Heart right ventricle (tissue), 16 donors: ENCODE measurements at regions not wholly inside any gene's neighbourhood (a gene's known extent, or its start where the extent isn't known, plus 50 kb on each side); places are given as distances from the start of the nearest gene placed in this dataset.
"Not testable (repeated sequence)": the region's sequence is repeated elsewhere in the genome, so short reads cannot be mapped to it uniquely, and the experiment has no call there.

Source experiments
- ATAC-seq, 8 donors: fragments of 200-7000 bp; cut with Tn5 transposase; one replicate each; pipeline ENCODE4 v1.9.1; 2020; ENCODE audit warnings: mild to moderate bottlenecking in 8 of 8, moderate library complexity in 8 of 8, moderate number of reproducible peaks in 1 of 8
- DNase-seq, 2 donors: peaks; one replicate each; pipeline ENCODE4 v3.0.0-alpha.2; 2020
- H3K27ac ChIP-seq, 10 donors: fragments of 200-600 bp; sonication (generic) in 2 of 10; one replicate each; pipeline versions ENCODE4 v1.5.0 to v1.8.0; 2020 to 2022; ENCODE audit warnings: mild to moderate bottlenecking in 3 of 10
- H3K27me3 ChIP-seq, 7 donors: fragments of 200-600 bp; one replicate each; pipeline ENCODE4 v1.8.0; 2021 to 2022; ENCODE audit warnings: mild to moderate bottlenecking in 2 of 7
- H3K36me3 ChIP-seq, 9 donors: fragments of 200-600 bp; sonication (generic) in 1 of 9; one replicate each; pipeline versions ENCODE4 v1.5.0 to v1.8.0; 2020 to 2022; ENCODE audit warnings: mild to moderate bottlenecking in 2 of 9
- H3K4me1 ChIP-seq, 9 donors: fragments of 200-600 bp; sonication (generic) in 1 of 9; one replicate each; pipeline versions ENCODE4 v1.5.0 to v1.8.0; 2020 to 2022; ENCODE audit warnings: mild to moderate bottlenecking in 4 of 9
- H3K4me3 ChIP-seq, 10 donors: fragments of 200-600 bp; sonication (generic) in 2 of 10; one replicate each; pipeline versions ENCODE4 v1.5.0 to v1.8.0; 2020 to 2022; ENCODE audit warnings: mild to moderate bottlenecking in 7 of 10, moderate library complexity in 2 of 10
- H3K9me3 ChIP-seq, 11 donors: fragments of 200-600 bp in 10 of 11; sonication (generic) in 2 of 11; one replicate each; pipeline versions ENCODE4 v1.5.0 to v1.8.0; 2013 to 2022; ENCODE audit warnings: mild to moderate bottlenecking in 2 of 11, control low read depth in 1 of 11, moderate library complexity in 1 of 11
- WGBS, 2 donors: extraction: QIAGEN DNeasy Blood & Tissue Kit; methylation state at CpG; one replicate each; pipeline ENCODE4 v1.1.7; 2013; ENCODE audit warnings: inconsistent platforms in 1 of 2; 5-methylcytosine and 5-hydroxymethylcytosine counted together
- intact Hi-C, 10 donors: fragments of 100-400 bp; cut with DNase I; formaldehyde crosslinking; loops; one replicate each; pipeline versions ENCODE4 v1.11.1 to v1.14.2; 2022
- TF ChIP-seq, protein P1 (sequence below), 9 donors: fragments of 200-600 bp; sonication (generic) in 2 of 9; IDR thresholded peaks; one replicate each; pipeline versions ENCODE4 v1.5.0 to v1.8.0; 2021 to 2022; ENCODE audit warnings: antibody characterized with exemption in 9 of 9, mild to moderate bottlenecking in 5 of 9, moderate library complexity in 1 of 9
- donor health status: Arrhythmogenic right ventricular cardiomyopathy.
- donor health status: ischemic (EF 13 %, LVEDD 7.1; RV severe dilation, severe dysfunction).
- donor health status: healthy with polysubstance abuse.
- donor health status: DM: no; HTN: yes; CAD: no.
- donor health status: DM: no; HTN: no; CAD: no.
- donor health status: ischemic (EF 25% LVEDD 6.9; RV normal size, moderate dysfunction).
- donor health status: ischemic (EF 25% LVEDD 5.7; RV mildly dilated, moderate dysfunction).
- donor health status: healthy.
- donor health status: DM: yes; HTN: yes; CAD: no.
- donor health status: Ischemic cardiomyopathy.
- donor health status: ischemic (EF 35%, LVEDD 5.7; RV mildly dilated, moderate dysfunction).
- donor health status: nonischemic (EF 11% LVEDD 7.7; RV severe dilation, severe dysfunction).
- donor health status: DM: yes; HTN: yes; CAD: no.
- donor health status: PGD.
- donor health status: ischemic (EF 29% LVEDD 5.4; RV normal size, mild dysfunction).
- donor health status: nonischemic (EF 23%, LVEDD 6.1; RV moderate dilation, normal function).

DNA sequence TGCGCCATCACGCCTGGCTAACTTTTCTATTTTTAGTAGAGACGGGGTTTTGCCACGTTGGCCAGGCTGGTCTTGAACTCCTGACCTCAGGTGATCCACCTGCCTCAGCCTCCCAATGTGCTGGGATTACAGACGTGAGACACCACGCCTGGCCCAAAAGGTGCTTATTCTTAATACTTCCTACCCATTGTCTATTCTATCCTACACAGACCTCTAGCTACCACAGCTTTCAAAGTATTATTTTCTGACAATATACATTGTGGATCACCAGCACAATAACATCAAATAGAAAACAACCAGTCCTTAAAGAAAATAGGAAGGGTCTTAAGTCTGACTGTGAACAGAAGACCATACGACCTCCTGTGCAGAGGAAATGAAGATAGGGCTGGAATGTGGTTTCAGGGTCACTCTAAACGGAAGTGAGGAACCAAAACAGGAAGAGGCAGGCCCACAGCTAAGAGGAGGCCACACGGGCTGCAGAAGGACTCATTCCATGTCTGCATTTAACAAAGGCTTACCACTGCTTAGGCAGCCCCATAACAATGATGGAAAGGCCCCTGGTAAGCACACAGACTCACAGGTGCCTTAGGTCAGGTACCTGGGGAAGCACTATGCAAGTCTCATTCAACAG is 115.2 kb downstream of the ZFAND4 start:
- Histone ChIP-seq H3K36me3 (peaks cover 0 to 8% (median 0%) of the 10 kb centered on the region in 9 donors), H3K27me3 (no peaks in the 10 kb centered on the region), H3K4me1 (peaks cover 0 to 31% (median 12%) of the 10 kb centered on the region in 9 donors), H3K9me3 (no peaks in the 10 kb centered on the region), H3K4me3 (no peak overlapping the region), H3K27ac (peak overlapping the region in 2 of 10 donors; percentile 35 to 56)
- DNase-seq (no peak), ATAC-seq (peak in 4 of 8 donors; percentile 29 to 66 (median 46))
- TF ChIP-seq, protein P1, sequence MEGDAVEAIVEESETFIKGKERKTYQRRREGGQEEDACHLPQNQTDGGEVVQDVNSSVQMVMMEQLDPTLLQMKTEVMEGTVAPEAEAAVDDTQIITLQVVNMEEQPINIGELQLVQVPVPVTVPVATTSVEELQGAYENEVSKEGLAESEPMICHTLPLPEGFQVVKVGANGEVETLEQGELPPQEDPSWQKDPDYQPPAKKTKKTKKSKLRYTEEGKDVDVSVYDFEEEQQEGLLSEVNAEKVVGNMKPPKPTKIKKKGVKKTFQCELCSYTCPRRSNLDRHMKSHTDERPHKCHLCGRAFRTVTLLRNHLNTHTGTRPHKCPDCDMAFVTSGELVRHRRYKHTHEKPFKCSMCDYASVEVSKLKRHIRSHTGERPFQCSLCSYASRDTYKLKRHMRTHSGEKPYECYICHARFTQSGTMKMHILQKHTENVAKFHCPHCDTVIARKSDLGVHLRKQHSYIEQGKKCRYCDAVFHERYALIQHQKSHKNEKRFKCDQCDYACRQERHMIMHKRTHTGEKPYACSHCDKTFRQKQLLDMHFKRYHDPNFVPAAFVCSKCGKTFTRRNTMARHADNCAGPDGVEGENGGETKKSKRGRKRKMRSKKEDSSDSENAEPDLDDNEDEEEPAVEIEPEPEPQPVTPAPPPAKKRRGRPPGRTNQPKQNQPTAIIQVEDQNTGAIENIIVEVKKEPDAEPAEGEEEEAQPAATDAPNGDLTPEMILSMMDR (IDR thresholded peaks at IDR 0.05): no peak
- 63 to 73% methylated on average over 9 of the region's 9 CpGs for WGBS, 2 donors
- intact Hi-C loops: loop anchor here in 1 of 10 donors (10.0 kb wide), 1 partner anchor 53 kb away; no protein-coding TSS in a partner anchor

DNA sequence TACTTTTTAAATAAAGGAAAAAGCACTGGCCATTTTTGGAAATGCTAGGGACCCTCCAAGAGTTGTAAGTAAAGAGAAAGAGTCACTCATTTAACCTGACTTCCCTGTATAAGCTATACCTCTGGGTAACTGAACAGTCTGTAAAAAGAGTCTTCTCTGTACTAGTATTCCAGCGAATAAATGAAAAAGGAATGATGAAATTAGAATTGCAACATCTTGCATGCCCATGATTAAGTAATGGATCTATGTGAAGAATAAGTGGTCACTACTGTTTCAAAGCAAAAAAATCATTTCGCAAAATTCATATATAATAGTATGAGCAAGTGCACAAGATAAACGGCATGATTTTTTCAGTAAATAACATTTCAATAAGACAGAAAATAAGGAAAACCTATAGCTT is 116.8 kb downstream of the ZFAND4 start:
- intact Hi-C loops: loop anchor here in 1 of 10 donors (10.0 kb wide), 1 partner anchor 51 kb away; no protein-coding TSS in a partner anchor
- TF ChIP-seq, protein P1 (IDR thresholded peaks at IDR 0.05): no peak
- H3K4me1 ChIP-seq: peaks cover 0 to 31% (median 12%) of the 10 kb centered on the region in 9 donors

DNA sequence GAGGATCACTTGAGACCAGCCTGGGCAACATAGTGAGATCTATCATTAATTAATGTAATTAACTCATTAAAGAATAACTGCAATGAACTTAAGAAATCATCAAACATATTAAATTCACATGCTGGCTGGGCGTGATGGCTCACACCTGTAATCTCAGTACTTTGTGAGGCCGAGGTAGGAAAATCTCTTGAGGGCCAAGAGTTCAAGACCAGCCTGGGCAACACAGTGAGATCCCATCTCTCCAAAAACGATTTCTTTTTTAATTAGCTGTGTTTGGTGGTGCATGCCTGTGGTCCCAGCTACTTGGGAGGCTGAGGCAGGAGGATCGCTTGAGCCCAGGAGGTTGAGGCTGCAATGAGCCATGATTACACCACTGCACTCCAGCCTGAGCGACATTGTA is 117.2 kb downstream of the ZFAND4 start:
- 96 to 97% methylated on average over 5 of the region's 5 CpGs for WGBS, 2 donors
- DNase-seq, H3K4me3 ChIP-seq, ATAC-seq, H3K27me3 ChIP-seq, H3K27ac ChIP-seq, H3K36me3 ChIP-seq, H3K9me3 ChIP-seq: not testable (repeated sequence)
- H3K4me1 ChIP-seq: peaks cover 0 to 31% (median 12%) of the 10 kb centered on the region in 9 donors
- intact Hi-C loops: loop anchor here in 1 of 10 donors (10.0 kb wide), 1 partner anchor 51 kb away; no protein-coding TSS in a partner anchor

More for the DNA sequence above, 116.8 kb downstream of the ZFAND4 start:
- Histone ChIP-seq H3K27me3 (no peaks in the 10 kb centered on the region), H3K9me3 (no peaks in the 10 kb centered on the region), H3K4me3 (no peak overlapping the region), H3K27ac (no peak overlapping the region), H3K36me3 (peaks cover 0 to 8% (median 0%) of the 10 kb centered on the region in 9 donors)
- no peak for DNase-seq
- no peak for ATAC-seq
- WGBS, 2 donors: 94% methylated on average over 3 of the region's 3 CpGs

DNA sequence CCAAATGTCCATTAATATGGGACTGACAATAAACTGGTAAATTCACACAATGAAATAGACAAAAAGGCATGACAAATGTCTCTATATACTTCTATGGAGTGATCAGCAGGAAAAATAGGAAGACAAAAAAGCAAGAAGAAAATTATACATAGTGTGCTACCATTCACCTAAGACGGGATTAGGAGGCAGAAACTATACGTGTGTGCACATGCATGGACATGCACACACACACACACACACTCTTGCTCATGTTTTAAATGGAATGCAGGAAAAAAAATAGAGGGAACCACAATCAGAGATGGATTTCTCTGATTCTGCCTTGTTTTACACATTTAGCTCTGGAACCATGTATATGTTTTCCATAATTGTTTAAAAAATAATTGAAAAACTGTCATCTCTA is 119.0 kb downstream of the ZFAND4 start:
- Histone ChIP-seq H3K27me3 (no peaks in the 10 kb centered on the region), H3K36me3 (peaks cover 0 to 5% (median 0%) of the 10 kb centered on the region in 9 donors), H3K4me1 (peaks cover 0 to 29% (median 12%) of the 10 kb centered on the region in 9 donors), H3K9me3 (no peaks in the 10 kb centered on the region), H3K27ac (no peak overlapping the region), H3K4me3 (no peak overlapping the region)
- DNase-seq: no peak
- intact Hi-C loops: loop anchor here in 1 of 10 donors (10.0 kb wide), 1 partner anchor 49 kb away; no protein-coding TSS in a partner anchor
- 94 to 95% methylated on average over 2 of the region's 2 CpGs for WGBS, 2 donors
- no peak for ATAC-seq
- TF ChIP-seq, protein P1 (IDR thresholded peaks at IDR 0.05): no peak

DNA sequence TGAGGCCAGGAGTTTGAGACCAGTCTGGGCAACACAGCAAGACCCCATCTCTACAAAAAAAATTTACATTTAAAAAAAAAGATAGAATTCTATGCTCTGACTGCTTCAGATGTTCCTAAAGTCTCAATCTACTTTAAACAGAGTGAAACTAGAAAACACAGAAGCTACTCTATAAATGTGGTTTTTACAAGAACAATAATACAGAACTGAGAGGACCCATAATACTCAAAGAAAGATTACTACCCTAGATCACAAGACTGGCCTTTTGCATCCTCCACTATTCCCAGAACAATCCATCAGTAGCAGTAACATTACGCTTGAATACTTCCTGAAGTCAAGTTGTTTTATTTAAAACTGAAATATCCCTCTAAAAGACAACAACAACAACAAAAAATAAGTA is 119.4 kb downstream of the ZFAND4 start:
- no peak for DNase-seq
- Histone ChIP-seq H3K4me1 (peaks cover 0 to 24% (median 10%) of the 10 kb centered on the region in 9 donors), H3K27ac (no peak overlapping the region), H3K4me3 (no peak overlapping the region), H3K36me3 (peaks cover 0 to 5% (median 0%) of the 10 kb centered on the region in 9 donors), H3K27me3 (no peaks in the 10 kb centered on the region), H3K9me3 (no peaks in the 10 kb centered on the region)
- intact Hi-C loops: loop anchor here in 1 of 10 donors (10.0 kb wide), 1 partner anchor 48 kb away; no protein-coding TSS in a partner anchor
- TF ChIP-seq, protein P1 (IDR thresholded peaks at IDR 0.05): no peak
- 92 to 94% methylated on average over 1 of the region's 1 CpG for WGBS, 2 donors
- ATAC-seq: no peak
